ENCODE measurements at regions not wholly inside any gene's neighbourhood (a gene's known extent, or its start where the extent isn't known, plus 50 kb on each side); places are given as distances from the start of the nearest gene placed in this dataset.

- TF ChIP-seq POLR2A (IDR thresholded peaks at IDR 0.05; ENCODE audit: low read length): no peak
- no peak for TF ChIP-seq GATA1 (IDR thresholded peaks at IDR 0.05; ENCODE audit: low read depth, low read length)
These were observed 88.6 kb upstream of the CDH20 start for GRCh38 chr18:61244632-61245031.

GRCh38 chr18:61245276-61245675, 88.0 kb upstream of the CDH20 start:
- no peak for DNase-seq
- TF ChIP-seq GATA1 (IDR thresholded peaks at IDR 0.05; ENCODE audit: low read depth, low read length) (no peak), POLR2A (IDR thresholded peaks at IDR 0.05; ENCODE audit: low read length) (no peak)

More at GRCh38 chr18:61244632-61245031, 88.6 kb upstream of the CDH20 start:
- no peak for DNase-seq

- TF ChIP-seq POLR2A (IDR thresholded peaks at IDR 0.05; ENCODE audit: low read length): no peak
- DNase-seq: no peak
These were observed 84.6 kb upstream of the CDH20 start for GRCh38 chr18:61248589-61248988.

- no peak for DNase-seq
- TF ChIP-seq POLR2A (IDR thresholded peaks at IDR 0.05; ENCODE audit: low read length) (no peak), GATA1 (IDR thresholded peaks at IDR 0.05; ENCODE audit: low read depth, low read length) (no peak)
These were observed 76.9 kb upstream of the CDH20 start for GRCh38 chr18:61256291-61256690.

- no peak for DNase-seq
- TF ChIP-seq POLR2A (IDR thresholded peaks at IDR 0.05; ENCODE audit: low read length) (no peak), GATA1 (IDR thresholded peaks at IDR 0.05; ENCODE audit: low read depth, low read length) (no peak)
These were observed 71.4 kb upstream of the CDH20 start for GRCh38 chr18:61261870-61262269.

GRCh38 chr18:61272793-61273192, 60.4 kb upstream of the CDH20 start:
- DNase-seq: no peak
- TF ChIP-seq GATA1 (IDR thresholded peaks at IDR 0.05; ENCODE audit: low read depth, low read length) (no peak), POLR2A (IDR thresholded peaks at IDR 0.05; ENCODE audit: low read length) (no peak)

- DNase-seq: no peak
- TF ChIP-seq POLR2A (IDR thresholded peaks at IDR 0.05; ENCODE audit: low read length) (no peak), GATA1 (IDR thresholded peaks at IDR 0.05; ENCODE audit: low read depth, low read length) (no peak)
These were observed 59.7 kb upstream of the CDH20 start for GRCh38 chr18:61273533-61273932.

- TF ChIP-seq GATA1 (IDR thresholded peaks at IDR 0.05; ENCODE audit: low read depth, low read length) (no peak), POLR2A (IDR thresholded peaks at IDR 0.05; ENCODE audit: low read length) (no peak)
- no peak for DNase-seq
These were observed 58.7 kb upstream of the CDH20 start for GRCh38 chr18:61274416-61274960.

GRCh38 chr18:61277808-61278207, 55.4 kb upstream of the CDH20 start:
- TF ChIP-seq POLR2A (IDR thresholded peaks at IDR 0.05; ENCODE audit: low read length) (no peak), GATA1 (IDR thresholded peaks at IDR 0.05; ENCODE audit: low read depth, low read length) (no peak)

GRCh38 chr18:61281431-61281830, 51.8 kb upstream of the CDH20 start:
- TF ChIP-seq POLR2A (IDR thresholded peaks at IDR 0.05; ENCODE audit: low read length) (no peak), GATA1 (IDR thresholded peaks at IDR 0.05; ENCODE audit: low read depth, low read length) (no peak)
- DNase-seq: no peak

More at GRCh38 chr18:61277808-61278207, 55.4 kb upstream of the CDH20 start:
- no peak for DNase-seq

GRCh38 chr18:61282926-61283325, 50.3 kb upstream of the CDH20 start:
- TF ChIP-seq POLR2A (IDR thresholded peaks at IDR 0.05; ENCODE audit: low read length) (no peak), GATA1 (IDR thresholded peaks at IDR 0.05; ENCODE audit: low read depth, low read length) (no peak)
- DNase-seq: no peak
